Activated CD4-positive, alpha-beta T cell treated with anti-CD3 and anti-CD28 coated beads, Interleukin-2, amount 50 U/mL, for 4 hours (primary cell): ENCODE measurements at regions not wholly inside any gene's neighbourhood (a gene's known extent, or its start where the extent isn't known, plus 50 kb on each side); places are given as distances from the start of the nearest gene placed in this dataset.

Experiments used
- DNase-seq, 2 experiments: peaks; one replicate each; pipeline ENCODE4 v3.0.0-alpha.2; 2020

DNA sequence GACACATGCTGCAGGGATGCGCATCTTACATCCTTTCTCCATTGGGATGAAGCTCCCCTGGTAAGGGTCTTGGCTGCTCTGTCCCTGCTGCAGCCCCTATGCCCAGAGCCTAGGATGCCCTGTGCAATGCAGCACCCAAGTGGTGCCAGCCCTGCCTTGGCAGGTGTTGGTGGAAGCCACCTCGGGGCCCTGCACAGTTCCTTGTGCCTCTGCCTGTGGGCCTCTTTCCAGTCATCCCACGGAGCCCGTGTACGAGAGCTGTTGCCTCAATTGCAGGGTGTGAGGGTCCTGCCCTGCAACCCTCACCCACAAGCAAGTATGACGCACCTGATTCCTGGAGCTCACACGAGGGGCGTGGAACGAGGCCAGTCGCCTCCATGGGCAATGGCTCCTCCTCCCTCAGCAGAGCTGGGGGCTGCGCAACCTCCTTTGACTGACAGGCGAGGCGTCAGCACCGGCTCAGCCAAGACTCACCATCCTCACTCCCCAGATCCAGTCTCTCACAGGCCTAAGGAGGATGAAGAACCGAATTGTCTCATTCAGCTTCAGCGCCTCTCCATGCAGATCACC is 719.6 kb downstream of the BRD1 start:
- no peak for DNase-seq

DNA sequence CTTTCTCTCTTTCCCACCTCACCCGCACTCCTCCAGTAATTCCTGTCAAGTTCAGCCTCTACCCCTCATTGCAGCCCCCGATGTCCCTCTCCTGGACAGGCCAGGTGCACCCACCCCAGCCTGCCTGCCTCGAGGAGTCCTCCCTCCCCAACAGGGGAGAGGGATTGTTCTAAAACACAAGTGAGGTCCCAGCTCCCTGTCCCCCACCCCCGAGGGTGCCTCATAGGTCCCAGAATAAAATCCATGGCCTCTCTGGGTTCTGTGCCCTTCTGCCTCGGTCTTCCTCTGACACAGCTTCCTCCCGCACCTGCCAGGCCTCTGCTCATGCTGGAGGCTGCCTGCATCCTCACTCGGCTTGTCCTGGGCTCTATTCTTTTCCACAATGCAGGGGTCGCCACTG is 720.1 kb downstream of the BRD1 start:
- no peak for DNase-seq

- DNase-seq, result no peak
Observed at GRCh38 chr22:49106842-49107152, 720.9 kb downstream of the BRD1 start.

GRCh38 chr22:49106096-49106841 is 721.4 kb downstream of the BRD1 start:
- DNase-seq, result no peak

DNA sequence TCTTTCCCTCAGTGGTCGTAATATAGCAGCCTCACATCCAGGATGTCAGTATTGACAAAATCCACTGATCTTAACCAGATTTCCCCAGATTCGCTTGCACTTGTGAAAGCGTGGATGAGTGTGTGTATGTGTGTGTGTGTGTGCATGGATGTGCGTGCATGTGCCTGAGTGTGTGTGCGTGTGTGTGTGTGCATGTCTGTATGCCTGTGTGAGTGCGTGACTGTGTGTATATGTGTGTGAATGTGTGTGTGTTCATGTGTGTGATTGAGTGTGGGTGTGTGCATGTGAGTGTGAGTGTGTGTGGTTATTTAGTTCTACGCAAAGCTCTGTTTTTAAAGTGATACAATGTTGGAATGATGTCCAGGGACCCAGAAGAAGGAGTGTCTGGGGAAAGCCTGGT is 723.2 kb downstream of the BRD1 start:
- DNase-seq, result no peak

DNA sequence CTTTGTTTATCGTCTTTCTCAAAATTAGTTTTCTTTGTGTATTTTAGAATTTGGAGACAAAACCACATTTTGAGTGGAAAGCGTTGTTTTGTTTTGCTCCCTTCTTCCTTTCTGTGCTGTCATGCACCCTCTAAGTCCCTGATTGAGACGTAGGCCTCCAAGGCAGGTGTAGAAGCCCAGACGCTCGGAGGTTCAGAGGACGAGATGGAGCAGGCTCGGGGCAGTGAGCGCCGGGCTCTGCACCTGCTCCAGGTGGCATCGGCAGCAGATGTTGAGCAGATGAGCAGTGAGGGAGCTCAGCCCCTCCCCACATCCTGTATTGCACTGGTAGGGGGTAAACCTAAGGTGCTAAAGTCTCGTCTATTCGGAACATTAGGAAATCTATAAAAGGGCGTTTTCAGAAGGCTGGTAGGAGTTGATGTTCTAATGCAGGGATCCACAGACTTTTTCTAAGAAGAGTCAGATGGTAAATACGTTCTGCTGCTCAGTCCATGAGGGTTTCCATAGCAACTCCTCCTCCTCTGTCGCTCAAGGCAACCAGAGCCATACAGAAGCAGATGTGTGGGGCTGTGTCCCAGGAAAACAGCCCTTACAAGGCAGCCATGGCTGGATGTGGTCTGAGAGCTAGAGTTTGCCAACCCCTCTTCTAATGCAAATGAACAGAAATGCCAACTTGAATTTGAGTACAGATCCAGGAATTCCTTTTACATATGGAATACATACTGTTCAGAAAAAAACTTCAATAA is 724.2 kb downstream of the BRD1 start:
- no peak for DNase-seq

DNA sequence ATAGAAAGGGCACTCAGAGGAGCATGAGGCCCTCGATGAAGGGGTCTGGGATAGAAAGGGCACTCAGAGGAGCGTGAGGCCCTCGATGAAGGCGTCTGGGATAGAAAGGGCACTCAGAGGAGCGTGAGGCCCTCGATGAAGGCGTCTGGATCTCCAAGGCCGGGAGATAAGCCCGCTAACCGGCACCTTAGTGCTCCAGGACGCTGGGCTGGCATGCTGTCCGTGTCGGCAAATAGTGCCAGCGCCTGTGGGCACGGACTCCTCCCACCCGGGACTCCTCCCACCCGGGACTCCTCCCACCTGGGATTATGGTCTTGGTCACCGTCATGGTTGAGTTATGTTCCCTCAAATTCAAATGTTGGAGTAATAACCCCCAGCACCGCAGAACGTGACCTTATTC is 725.3 kb downstream of the BRD1 start:
- DNase-seq, result no peak

DNA sequence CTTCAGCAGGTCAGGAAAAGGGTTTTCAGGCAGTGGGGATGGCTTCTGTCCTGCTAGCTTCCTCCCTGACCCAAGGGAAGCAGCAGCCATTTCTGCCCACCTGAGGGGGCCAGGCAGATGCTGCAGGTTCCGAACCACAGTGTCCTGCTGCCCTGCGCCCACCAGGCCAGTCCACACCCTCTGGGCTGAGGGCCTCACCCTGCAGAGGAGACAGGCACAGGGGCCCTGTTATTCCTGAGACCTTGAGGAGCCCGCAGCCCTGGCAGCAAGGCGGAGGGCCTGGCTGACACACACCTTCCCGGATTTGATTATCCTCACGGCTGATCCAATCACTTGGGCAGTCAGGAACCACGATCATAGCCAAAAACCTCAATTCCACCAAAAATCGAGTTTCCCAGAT is 725.8 kb downstream of the BRD1 start:
- no peak for DNase-seq

GRCh38 chr22:49101225-49101624 is 726.4 kb downstream of the BRD1 start:
- no peak for DNase-seq

GRCh38 chr22:49100773-49101172 is 726.9 kb downstream of the BRD1 start:
- DNase-seq, result no peak

DNA sequence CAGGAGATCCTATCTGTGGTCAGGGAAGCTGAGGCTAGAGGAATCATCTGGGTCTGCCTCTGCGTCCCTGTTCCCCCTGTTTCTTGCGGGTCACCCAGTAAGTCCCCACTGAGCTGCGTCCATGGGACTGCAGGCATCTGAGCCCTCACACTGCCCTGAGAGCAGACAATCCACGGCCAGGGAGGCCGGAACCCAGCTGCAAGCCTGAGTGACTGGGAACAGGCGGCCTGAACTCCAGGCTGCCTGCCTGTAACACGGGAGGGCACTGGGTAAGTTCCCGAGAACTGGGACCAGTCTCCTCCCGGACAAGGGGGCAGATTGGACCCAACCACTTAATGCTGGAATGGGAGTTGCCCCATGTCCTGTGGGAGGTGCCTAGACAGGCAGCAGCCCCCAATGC is 727.4 kb downstream of the BRD1 start:
- no peak for DNase-seq

GRCh38 chr22:49099496-49100124 is 728.1 kb downstream of the BRD1 start:
- DNase-seq, result no peak

- DNase-seq, result no peak
Observed at GRCh38 chr22:49099089-49099488, 728.6 kb downstream of the BRD1 start.

DNA sequence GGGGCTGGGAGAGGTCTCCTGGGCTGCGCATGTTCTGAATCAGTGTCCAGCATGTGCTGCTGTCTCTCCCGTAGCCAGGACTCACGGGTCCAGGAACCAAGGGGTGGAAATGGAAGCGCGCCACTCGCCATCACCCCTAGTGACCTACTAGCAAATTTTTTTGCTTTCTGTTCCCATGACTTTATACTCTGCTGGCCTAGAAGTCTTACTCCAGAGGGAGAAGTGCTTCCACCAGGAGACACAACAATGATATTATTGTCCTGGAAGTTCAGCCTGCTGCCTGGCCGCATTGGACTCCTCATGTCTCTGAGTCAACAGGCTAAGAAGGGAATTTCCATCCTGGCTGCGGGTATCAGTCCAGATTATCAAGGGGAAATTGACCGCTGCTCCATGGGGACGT is 729.7 kb downstream of the BRD1 start:
- DNase-seq, result no peak

GRCh38 chr22:49097171-49097925 is 730.3 kb downstream of the BRD1 start:
- DNase-seq, result no peak

- DNase-seq, result no peak
Observed at GRCh38 chr22:49096476-49096875, 731.2 kb downstream of the BRD1 start.

GRCh38 chr22:49095366-49095765 is 732.3 kb downstream of the BRD1 start:
- DNase-seq, result no peak

DNA sequence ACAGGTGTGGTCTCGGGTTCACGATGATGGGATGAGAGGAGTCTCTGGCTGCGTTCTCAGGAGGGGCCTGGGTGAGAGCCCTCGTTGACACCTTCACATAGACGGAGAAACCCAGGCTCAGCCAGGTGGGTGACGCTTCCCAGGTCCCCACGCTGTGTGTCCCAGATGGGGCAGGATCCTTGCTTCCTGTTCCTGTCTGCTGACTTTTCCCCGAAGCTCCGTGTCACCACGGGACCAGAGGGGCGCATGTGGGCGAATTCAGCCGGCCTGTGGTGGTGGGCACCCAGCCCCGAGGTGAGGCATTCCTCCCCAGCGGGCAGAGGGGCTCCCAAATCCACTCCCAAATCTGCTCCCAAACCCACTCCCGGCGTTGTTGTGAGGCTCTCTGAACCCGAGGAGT is 732.8 kb downstream of the BRD1 start:
- DNase-seq, result no peak

DNA sequence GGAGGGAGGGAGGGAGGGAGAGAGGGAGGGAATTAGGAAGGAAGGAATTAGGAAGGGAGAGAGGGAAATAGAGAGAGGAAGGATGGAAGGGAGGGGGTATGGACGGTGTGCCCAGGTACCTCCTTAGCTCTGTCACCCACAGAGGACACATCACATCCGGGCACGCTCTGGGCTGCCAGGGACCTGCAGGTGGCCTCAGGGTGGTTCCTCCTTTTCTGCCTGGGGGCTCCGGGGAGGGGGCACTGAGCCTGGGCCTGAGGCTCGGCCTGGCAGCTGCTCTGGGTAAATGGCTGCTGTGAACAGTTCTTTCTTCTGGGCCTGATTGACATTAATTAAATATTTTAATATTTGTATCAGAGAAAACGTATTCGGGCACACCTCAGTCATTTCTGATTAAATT is 733.5 kb downstream of the BRD1 start:
- DNase-seq, result no peak

DNA sequence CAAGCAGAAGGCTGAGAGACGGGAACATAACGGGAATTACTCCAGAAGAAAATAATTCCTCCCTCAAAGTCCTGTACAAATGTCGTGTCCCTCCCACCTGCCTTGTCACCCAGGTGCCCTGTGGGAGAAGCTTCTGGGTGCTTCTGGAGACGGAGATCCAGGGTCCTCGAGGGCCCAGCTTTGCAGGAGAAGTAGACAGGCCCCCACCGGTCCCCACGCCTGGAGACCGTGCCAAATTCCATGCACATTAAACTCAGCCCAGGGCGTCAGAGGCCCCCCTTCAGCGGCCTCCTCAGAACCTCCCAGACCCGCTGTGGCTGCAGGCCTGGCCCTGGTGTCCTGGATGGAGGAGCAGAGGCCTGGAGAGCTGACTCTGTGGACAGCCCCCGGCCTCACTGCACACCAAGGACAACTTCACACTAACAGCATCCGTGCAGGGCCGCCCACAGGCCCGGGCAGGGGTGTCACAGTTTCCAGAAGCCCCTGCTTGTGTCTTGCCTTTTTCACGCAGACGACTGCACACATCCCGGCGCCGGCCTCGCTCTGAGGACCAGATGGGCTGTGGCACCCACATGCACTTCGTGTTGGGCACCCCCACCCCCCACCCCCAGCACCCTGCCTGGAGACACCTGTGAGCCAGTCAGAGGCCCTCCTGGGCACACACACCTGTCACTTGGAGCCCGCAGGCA is 734.3 kb downstream of the BRD1 start:
- DNase-seq, result no peak

DNA sequence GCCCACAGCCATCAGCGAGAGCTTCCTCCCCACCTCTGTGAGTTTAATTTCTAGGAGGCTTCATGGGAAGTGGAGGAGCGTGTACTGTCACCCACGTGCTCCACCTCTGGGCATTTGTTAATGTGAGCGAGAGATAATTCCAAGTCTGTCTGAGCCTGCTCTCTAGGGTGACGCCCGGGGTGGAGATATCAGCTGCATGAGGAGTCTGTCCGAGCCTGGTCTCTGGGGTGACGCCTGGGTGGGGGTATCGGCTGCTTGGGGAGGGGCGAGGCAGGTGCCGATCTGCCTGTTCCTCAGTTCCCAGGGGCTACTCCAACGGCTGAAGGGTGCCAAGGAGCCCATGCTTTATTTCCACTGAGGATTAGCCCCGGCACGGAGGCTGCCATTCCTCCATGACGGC is 735.0 kb downstream of the BRD1 start:
- no peak for DNase-seq

- DNase-seq, result no peak
Observed at GRCh38 chr22:49091917-49092545, 735.6 kb downstream of the BRD1 start.
